Activated gamma-delta T cell treated with Interleukin-2 at 50 U/mL for 16 hours (primary cell): ENCODE measurements at regions not wholly inside any gene's neighbourhood (a gene's known extent, or its start where the extent isn't known, plus 50 kb on each side); places are given as distances from the start of the nearest gene placed in this dataset.

Experiments used
- DNase-seq: peaks from one replicate; pipeline ENCODE4 v3.0.0-alpha.2; 2020

GRCh38 chr4:12265554-12265953 lies 836.9 kb upstream of the HS3ST1 start:
- no peak for DNase-seq

- DNase-seq, result no peak
Observed at GRCh38 chr4:12260453-12260852, 831.8 kb upstream of the HS3ST1 start.

GRCh38 chr4:12244973-12245372 lies 816.3 kb upstream of the HS3ST1 start:
- no peak for DNase-seq

- DNase-seq, result no peak
Observed at GRCh38 chr4:12242354-12242753, 813.7 kb upstream of the HS3ST1 start.

DNA sequence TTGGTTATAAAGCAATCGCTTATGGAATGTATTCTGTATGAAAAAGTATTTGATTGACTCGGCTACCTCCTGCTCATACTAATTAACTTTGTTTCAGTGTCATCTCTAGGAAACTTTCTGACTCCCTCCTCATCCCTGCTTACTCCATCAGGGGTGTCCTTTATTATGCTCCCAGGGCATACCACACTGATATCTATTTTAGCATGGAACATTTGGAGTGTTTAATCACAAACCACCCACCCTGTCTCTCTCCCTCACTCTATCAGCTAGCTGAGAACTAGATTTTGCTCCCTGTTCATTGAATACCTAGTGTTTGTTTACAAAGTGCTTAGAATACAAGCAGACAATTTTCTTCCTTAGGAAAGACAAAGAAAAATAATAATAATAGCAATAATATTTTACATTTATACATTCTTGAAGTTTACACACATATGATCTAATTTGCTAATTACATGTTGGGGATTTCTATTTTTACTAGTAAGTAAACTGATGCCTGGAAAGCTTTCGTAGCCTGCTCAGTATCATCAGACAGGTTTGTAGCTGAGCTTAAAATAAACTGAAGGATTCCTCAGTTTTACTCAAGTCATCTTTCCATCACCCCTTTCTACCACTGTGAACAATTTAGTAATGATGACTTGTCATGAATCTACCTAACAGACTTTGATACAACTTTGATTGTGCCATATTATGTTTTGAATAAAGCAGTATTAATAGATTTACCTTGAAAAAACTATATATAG lies 811.4 kb upstream of the HS3ST1 start:
- no peak for DNase-seq

DNA sequence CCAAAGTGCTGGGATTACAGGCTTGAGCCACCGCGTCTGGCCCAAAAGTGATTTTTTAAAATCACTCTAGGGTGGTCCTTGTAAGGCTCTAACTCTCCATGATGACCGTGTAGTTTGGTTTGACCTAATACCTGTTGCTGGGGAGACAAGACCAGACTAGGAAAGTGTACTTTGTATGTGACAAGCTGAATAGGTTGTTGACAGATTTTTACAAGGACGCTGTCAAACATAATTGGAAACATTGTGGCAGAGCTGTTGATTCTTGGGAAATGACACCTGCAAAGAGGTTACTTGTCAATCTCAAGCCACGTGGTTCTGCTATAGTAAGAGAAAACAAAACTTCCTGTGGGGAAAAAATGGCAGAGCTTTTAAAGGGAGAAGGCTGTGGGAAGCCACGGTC lies 802.4 kb upstream of the HS3ST1 start:
- no peak for DNase-seq

GRCh38 chr4:12221031-12221430 lies 792.3 kb upstream of the HS3ST1 start:
- DNase-seq, result no peak

GRCh38 chr4:12211636-12212035 lies 782.9 kb upstream of the HS3ST1 start:
- DNase-seq, result no peak

DNA sequence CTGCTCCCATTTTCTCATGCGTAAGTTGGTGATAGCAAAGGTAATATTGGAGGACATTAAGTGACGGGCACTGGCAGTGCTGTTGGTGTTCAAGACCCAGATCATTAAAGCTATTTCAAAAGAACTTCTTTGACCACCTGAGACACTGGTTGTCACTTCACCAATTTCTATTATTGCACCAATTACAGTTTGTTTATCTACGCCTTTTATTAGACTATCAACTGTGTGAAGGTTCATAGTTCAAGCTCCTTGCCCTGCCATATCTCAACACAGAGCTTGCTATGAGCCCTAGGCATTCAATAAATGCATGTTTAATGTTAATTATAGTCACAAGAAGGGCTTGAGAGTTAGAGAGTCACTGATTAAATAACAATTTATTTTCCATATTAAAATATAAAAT lies 778.7 kb upstream of the HS3ST1 start:
- DNase-seq, result no peak

GRCh38 chr4:12206091-12206490 lies 777.4 kb upstream of the HS3ST1 start:
- no peak for DNase-seq

- no peak for DNase-seq
Observed at GRCh38 chr4:12203945-12204344, 775.3 kb upstream of the HS3ST1 start.

GRCh38 chr4:12200226-12200625 lies 771.5 kb upstream of the HS3ST1 start:
- DNase-seq, result no peak

DNA sequence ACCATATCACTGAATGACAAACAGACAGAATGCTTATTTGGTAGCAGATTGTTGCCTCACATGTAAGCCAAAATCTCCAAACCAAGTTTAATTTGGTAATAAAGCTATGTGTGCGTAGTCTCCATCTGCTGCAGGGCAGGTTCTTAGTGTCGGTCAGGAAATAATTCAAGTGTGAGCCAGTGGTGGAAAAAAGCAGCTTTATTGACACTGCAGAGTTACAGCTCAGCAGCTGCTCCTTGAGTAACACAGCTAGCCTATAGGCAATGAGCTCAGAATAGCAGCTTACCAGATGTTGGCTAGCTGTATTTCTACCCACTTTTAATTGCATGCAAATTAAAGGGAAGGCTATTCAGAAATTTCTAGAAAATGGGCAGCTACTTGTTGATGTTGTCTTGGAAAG lies 757.8 kb upstream of the HS3ST1 start:
- no peak for DNase-seq

DNA sequence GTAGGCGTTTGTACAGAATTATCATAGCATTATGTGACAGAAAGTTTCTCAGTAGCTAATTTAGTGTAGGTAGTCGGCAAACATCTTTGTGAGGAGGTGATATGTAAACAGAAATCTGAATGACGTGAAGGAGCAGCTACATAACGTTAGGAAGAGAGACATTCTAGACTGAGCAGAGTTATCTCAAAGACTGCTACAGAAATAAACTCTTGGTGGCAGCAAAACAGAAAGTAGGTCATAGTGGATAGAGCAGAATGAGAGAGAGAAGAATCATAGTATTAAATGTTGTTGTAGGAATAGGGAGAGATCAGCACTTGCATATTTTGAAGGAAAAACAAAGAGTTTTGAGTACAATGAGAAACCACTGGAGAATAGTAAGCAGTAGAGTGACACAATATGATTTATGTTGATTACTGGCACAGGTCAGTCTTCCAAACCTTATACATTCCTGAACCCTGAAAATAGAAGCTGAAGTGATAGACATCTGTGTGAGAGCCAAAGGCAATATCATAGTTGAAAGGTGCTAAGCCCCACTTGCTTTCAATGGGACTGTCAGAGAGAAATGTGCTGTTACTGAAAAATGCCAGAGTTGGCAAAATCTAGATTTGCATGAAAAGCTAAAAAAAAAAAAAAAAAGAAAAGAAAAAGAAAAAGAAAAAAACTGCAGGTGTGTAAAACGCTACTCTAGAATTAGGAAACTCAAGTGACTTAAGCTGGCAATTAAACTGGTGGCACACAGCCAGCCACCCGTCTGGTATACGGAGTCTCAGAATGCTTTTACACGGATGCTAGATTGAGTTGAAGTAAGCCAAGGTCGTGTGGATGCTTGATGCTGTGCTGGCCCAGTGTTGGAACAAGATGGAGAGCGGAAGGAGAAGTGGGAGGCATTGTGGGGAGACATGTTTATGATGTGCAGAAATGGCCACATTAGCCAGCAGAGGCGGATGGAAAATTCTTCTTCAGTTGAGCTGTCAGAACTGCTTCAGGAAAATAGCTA lies 750.2 kb upstream of the HS3ST1 start:
- DNase-seq, result no peak

- no peak for DNase-seq
Observed at GRCh38 chr4:12177416-12177815, 748.7 kb upstream of the HS3ST1 start.

DNA sequence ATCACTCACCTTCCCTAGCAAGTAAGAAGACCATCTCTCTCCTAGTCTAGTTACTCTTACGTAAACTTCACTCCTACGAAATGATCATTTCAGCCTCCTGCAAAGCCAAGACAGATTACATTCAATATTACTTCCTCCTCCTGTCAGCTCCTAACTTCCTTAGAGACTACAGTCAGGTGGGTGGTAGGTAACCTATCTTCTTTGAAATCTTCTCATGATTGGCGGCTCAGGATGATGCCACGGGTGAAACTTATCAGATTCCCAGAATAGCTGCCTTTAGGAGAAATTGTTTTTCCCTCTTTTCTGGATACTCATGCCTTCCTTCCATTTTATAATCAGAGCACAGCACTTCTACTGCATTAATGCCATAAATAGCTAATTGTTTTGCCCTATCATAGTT lies 744.8 kb upstream of the HS3ST1 start:
- DNase-seq, result no peak

DNA sequence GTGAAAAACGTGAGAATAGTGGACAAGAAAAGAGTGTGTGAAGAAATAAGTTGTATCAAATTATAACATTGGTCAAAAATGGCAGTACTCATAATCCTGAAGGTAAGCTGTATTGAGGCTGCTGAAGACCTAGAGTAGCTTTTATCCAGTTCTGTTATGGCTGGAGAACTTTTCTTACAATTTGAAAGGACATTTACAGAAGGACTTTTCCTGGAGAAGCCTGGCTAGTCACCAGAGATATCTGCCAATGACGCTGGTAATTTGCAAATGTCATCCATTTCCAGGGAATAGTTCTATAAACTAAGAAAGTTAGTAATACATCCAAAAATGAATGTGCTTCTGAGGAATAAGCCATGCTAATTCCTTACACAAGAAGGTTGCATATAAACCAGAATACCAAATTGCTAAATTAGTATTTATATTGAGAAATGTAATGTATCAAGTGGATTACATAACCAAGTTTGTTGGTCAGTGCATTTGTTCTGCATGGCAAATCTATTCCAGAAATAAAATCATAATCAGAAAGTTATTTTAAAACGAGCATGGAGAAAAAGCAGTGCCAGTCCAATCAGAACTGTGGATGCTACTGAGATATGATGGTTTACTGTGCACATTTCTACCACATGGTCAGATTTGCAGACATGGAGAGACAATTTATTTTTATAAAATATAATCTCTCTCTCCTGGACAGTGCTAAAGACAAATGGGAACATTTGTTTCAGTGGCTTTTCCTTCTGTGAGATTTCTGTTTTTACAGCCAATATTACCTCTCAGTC lies 743.7 kb upstream of the HS3ST1 start:
- no peak for DNase-seq

- no peak for DNase-seq
Observed at GRCh38 chr4:12170308-12170707, 741.6 kb upstream of the HS3ST1 start.

DNA sequence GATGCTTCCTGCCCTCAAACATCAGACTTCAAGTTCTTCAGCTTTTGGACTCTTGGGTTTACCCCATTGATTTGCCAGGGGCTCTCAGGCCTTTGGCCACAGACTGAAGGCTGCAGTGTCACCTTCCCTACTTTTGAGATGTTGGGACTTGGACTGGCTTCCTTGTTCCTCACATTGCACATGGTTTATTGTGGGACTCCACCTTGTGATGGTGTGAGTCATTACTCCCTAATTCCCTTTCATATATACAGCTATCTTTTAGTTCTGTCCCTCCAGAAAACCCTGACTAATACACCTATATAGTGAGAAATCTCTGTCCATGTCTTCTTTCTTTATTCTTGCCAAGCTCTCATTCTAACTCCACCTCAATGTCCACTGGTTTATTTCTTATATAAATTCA lies 736.9 kb upstream of the HS3ST1 start:
- no peak for DNase-seq

DNA sequence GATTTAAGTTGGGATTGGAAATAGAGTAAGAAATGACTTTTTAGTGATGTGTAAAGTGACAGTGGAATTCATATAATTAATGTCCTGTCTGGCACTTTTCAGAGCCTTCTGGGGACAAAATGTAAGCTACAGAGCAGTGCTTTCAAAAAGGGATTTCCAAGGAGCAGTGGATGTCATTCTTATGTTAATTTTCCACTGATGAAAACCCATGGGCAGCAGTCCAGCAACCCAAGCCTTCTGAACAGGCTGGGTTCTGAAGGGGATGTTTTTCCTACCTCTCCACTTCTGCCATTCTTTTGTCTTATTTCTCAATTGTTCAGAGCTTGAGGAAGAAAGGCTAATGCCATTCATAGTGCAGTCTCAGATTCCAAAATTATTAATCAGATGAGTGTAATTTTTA lies 717.6 kb upstream of the HS3ST1 start:
- DNase-seq, result no peak

- no peak for DNase-seq
Observed at GRCh38 chr4:12145768-12146167, 717.1 kb upstream of the HS3ST1 start.

- DNase-seq, result no peak
Observed at GRCh38 chr4:12145106-12145505, 716.4 kb upstream of the HS3ST1 start.

- DNase-seq, result no peak
Observed at GRCh38 chr4:12144051-12144450, 715.4 kb upstream of the HS3ST1 start.
